ENCODE measurements at regions not wholly inside any gene's neighbourhood (a gene's known extent, or its start where the extent isn't known, plus 50 kb on each side); places are given as distances from the start of the nearest gene placed in this dataset.

GRCh38 chr20:63124782-63125580 lies 91.0 kb downstream of the YTHDF1 start:
- CTCF ChIA-PET = interaction anchor here (1.0 kb wide), 1 partner anchor 40 kb away, joined by 5 read pairs; no protein-coding TSS in a partner anchor
- Mint-ChIP-seq H3K27ac (ENCODE audit: unreplicated experiment) (no peak overlapping the region), H3K4me3 (ENCODE audit: low read depth, unreplicated experiment) (no peak overlapping the region), H3K4me1 (ENCODE audit: low read depth, unreplicated experiment) (no peaks in the 10 kb centered on the region), H3K9me3 (ENCODE audit: low read depth, unreplicated experiment) (no peaks in the 10 kb centered on the region), H3K36me3 (ENCODE audit: insufficient read depth, unreplicated experiment) (no peaks in the 10 kb centered on the region), H3K27me3 (ENCODE audit: unreplicated experiment) (peaks cover 32% of the 10 kb centered on the region)
- DNase-seq = no peak
- no TSS peak for BruUV-seq (replicated peaks)
- no peak for TF ChIP-seq CTCF (IDR thresholded peaks at IDR 0.05; ENCODE audit: unreplicated experiment)
- intact Hi-C loops (cut with micrococcal nuclease; ENCODE audit: unreplicated experiment) = no loop called here

- H3K9me3 Mint-ChIP-seq (ENCODE audit: low read depth, unreplicated experiment) = no peaks in the 10 kb centered on the region
- no peak for TF ChIP-seq CTCF (IDR thresholded peaks at IDR 0.05; ENCODE audit: unreplicated experiment)
- H3K27ac Mint-ChIP-seq (ENCODE audit: unreplicated experiment) = no peak overlapping the region
- intact Hi-C loops (cut with micrococcal nuclease; ENCODE audit: unreplicated experiment) = no loop called here
- H3K4me1 Mint-ChIP-seq (ENCODE audit: low read depth, unreplicated experiment) = no peaks in the 10 kb centered on the region
- H3K27me3 Mint-ChIP-seq (ENCODE audit: unreplicated experiment) = peaks cover 40% of the 10 kb centered on the region
- CTCF ChIA-PET = interaction anchor here (1.1 kb wide), 1 partner anchor 13 kb away, joined by 3 read pairs; no protein-coding TSS in a partner anchor
- DNase-seq = no peak
- BruUV-seq (replicated peaks) = no TSS peak
- H3K4me3 Mint-ChIP-seq (ENCODE audit: low read depth, unreplicated experiment) = no peak overlapping the region
- H3K36me3 Mint-ChIP-seq (ENCODE audit: insufficient read depth, unreplicated experiment) = no peaks in the 10 kb centered on the region
These were observed 91.7 kb downstream of the YTHDF1 start for GRCh38 chr20:63124092-63124781.

GRCh38 chr20:63123331-63123741 lies 92.6 kb downstream of the YTHDF1 start:
- H3K4me3 Mint-ChIP-seq (ENCODE audit: low read depth, unreplicated experiment) = no peak overlapping the region
- CTCF ChIA-PET = interaction anchor here (0.6 to 1.1 kb wide), 2 partner anchors 14 to 1124 kb away, joined by 3 read pairs; no protein-coding TSS in a partner anchor
- H3K36me3 Mint-ChIP-seq (ENCODE audit: insufficient read depth, unreplicated experiment) = no peaks in the 10 kb centered on the region
- H3K27me3 Mint-ChIP-seq (ENCODE audit: unreplicated experiment) = peaks cover 49% of the 10 kb centered on the region
- BruUV-seq (replicated peaks) = no TSS peak
- H3K4me1 Mint-ChIP-seq (ENCODE audit: low read depth, unreplicated experiment) = no peaks in the 10 kb centered on the region
- DNase-seq = no peak
- H3K9me3 Mint-ChIP-seq (ENCODE audit: low read depth, unreplicated experiment) = no peaks in the 10 kb centered on the region
- H3K27ac Mint-ChIP-seq (ENCODE audit: unreplicated experiment) = no peak overlapping the region
- intact Hi-C loops (cut with micrococcal nuclease; ENCODE audit: unreplicated experiment) = no loop called here
- TF ChIP-seq CTCF (IDR thresholded peaks at IDR 0.05; ENCODE audit: unreplicated experiment) = no peak

GRCh38 chr20:63122626-63123025 lies 93.3 kb downstream of the YTHDF1 start:
- BruUV-seq (replicated peaks) = no TSS peak
- H3K36me3 Mint-ChIP-seq (ENCODE audit: insufficient read depth, unreplicated experiment) = no peaks in the 10 kb centered on the region
- H3K9me3 Mint-ChIP-seq (ENCODE audit: low read depth, unreplicated experiment) = no peaks in the 10 kb centered on the region
- no peaks in the 10 kb centered on the region for H3K4me1 Mint-ChIP-seq (ENCODE audit: low read depth, unreplicated experiment)
- peaks cover 56% of the 10 kb centered on the region for H3K27me3 Mint-ChIP-seq (ENCODE audit: unreplicated experiment)
- no peak overlapping the region for H3K27ac Mint-ChIP-seq (ENCODE audit: unreplicated experiment)
- CTCF ChIA-PET = interaction anchor here (0.6 kb wide), 2 partner anchors 76 to 1124 kb away, joined by 3 read pairs; no protein-coding TSS in a partner anchor
- no peak for DNase-seq
- no peak overlapping the region for H3K4me3 Mint-ChIP-seq (ENCODE audit: low read depth, unreplicated experiment)
- no peak for TF ChIP-seq CTCF (IDR thresholded peaks at IDR 0.05; ENCODE audit: unreplicated experiment)
- intact Hi-C loops (cut with micrococcal nuclease; ENCODE audit: unreplicated experiment) = no loop called here

Measured in Calu3 (cell line).